UCSD-AML1 (cell line): ENCODE measurements at regions not wholly inside any gene's neighbourhood (a gene's known extent, or its start where the extent isn't known, plus 50 kb on each side); places are given as distances from the start of the nearest gene placed in this dataset.
"Not testable (repeated sequence)": the region's sequence is repeated elsewhere in the genome, so short reads cannot be mapped to it uniquely, and the experiment has no call there.

Experiments used
- DNase-seq: peaks from one replicate; lab custom pipeline; 2025; ENCODE audit not compliant: unreplicated experiment; lab: John Stamatoyannopoulos, UW

- no peak for DNase-seq
Measured at GRCh38 chr20:47925593-47925992, 140.3 kb upstream of the SULF2 start.

DNA sequence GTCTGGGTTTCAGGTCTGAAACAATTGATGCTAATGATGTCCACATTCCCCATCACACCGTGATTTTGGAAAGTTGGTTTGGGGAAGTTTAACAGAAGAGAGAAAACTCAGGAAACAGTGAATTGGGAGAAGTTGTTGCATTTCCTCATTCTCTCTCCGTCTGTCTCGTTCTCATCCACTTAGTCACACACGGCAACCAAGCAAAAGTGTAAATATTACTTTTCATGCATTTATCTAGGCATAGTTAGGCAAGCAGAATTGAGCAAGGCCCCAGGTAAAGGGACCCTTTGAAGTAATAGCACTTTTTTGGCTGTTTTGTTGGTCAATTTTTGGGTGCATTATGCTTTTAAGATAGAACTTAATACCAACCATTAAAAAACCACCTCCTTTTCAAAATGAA is 137.0 kb upstream of the SULF2 start:
- DNase-seq = no peak

- not testable (repeated sequence) for DNase-seq
Measured at GRCh38 chr20:47921829-47922228, 136.5 kb upstream of the SULF2 start.

DNA sequence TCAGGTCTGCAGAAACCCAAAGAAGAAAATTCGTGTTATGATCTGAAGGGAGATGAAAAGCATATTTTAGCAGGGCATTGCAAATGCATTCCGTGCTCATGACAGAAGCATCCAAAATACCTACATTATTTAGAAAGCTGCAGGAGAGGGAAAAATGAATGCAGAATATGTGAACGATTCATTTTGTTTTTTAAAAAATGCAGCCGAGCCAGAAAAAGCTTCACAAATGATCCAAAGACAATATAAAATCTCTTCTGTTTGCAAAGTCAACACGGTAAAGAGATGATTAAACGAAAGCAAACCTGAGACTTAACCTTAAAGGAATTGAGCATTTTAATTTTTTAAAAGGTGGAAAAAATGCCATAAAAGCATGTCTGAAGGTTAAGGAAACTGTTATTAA is 136.1 kb upstream of the SULF2 start:
- no peak for DNase-seq

DNA sequence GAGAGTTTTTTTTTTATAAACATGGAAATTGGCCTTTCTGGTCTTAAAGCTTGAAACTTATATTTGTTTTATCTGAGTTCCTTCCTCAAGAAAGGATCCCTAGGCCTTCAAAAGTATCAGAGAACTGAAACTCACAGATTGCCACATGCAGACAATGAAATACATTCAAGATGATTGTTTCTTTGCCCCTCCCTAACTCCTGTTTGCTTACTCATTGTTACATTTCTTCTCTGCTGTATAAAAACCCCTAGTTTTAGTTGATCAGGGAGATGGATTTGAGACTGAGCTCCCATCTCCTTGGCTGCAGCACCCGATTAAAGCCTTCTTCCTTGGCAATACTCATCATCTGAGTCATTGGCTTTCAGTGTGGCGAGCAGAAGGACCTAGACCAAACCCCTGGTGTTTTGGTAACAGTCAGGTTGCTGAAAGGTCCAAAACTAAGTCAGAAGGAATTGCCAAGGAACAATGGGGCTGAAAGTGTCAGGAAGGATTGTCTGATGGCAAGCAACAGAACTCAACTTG is 132.3 kb upstream of the SULF2 start:
- DNase-seq = no peak

DNA sequence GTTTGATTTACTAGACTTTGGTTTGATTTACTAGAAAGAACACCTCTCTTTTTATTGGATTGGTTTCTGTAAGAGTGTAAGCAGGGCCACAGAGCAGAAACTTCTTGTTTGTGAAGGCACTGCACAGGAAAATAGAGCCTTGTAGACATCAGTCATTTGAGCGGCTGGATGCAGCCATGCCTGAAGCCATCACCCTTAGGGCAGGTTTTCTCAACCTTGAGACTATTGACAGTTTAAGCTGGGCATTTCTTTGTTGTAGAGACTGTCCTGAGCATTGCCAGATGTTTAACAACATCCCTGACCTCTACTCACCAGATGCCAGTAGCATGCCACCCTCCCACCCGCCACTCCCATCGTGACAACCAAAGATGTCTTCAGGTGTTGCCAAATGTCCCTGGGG is 130.2 kb upstream of the SULF2 start:
- no peak for DNase-seq

- DNase-seq = no peak
Measured at GRCh38 chr20:47914792-47915191, 129.5 kb upstream of the SULF2 start.

GRCh38 chr20:47912786-47913501 is 127.7 kb upstream of the SULF2 start:
- not testable (repeated sequence) for DNase-seq

DNA sequence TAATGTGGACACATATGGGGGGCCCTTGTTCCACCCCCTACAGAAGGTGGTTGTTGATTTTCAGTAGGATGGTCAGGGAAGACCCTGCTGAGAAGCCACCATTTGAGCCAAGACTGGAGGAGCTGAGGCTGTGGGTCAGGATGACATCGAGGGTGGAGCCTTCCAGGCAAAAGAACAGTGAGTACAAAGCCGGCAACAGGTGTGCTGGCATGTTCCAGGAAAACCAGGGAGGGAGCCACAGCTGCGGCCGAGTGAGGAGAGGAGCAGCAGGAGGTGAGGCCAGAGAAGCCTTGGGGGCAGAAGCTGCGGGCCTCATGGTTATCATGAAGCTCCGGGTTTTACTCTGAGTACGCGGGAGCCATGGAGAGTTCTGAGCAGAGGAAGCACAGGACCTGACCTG is 126.9 kb upstream of the SULF2 start:
- not testable (repeated sequence) for DNase-seq

DNA sequence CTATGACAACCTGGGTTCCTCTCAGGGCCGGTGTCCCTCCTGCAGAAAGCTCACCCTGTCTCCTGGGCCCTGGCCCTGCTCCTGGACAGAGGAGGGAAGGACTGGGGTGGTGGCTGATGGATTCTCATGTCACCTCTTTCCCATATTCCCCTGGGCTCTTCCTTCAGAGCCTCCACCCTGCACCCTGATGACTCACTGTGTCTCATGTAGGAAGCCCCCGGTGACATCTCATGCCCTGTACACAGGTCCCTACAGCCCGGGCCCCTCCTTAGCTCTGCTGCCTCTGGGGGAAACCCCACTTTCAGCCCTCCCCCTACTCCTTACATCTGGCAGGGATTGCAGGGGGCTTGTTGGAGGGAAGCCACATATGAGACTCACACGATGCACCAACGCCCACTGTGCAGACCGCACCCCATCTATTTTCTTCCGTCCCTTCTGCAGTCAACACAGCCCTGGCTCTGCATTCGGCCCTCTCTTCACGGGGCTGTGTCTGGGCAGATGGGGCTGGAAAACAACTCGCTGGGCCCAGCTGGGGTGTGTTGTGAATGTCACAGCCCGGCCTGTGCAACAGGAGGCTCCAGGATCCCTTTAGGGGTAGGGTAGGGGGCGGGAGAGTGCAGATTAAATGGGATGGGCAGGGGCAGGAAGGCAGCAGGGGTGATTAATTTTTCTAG is 124.6 kb upstream of the SULF2 start:
- not testable (repeated sequence) for DNase-seq

- DNase-seq = not testable (repeated sequence)
Measured at GRCh38 chr20:47908361-47909035, 123.2 kb upstream of the SULF2 start.

DNA sequence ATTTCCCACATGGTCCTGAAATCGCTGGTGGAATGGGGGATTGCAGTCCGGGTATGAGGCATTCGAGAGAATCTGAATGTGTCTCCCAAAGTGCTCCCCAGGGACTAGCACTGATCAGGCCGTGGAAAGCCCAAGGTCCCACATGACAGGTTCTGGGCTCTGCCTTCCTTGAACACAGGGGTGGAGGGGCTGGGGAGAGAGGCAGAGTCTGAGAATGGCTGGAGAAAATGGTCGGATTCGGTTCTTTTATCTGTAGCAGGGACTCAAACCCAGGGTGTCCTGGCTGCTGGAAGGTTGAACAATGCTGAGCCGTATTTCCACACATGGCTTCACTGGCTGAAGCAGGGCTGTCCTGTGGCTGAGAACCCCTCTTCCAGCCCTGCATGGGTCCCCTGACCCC is 122.7 kb upstream of the SULF2 start:
- not testable (repeated sequence) for DNase-seq

DNA sequence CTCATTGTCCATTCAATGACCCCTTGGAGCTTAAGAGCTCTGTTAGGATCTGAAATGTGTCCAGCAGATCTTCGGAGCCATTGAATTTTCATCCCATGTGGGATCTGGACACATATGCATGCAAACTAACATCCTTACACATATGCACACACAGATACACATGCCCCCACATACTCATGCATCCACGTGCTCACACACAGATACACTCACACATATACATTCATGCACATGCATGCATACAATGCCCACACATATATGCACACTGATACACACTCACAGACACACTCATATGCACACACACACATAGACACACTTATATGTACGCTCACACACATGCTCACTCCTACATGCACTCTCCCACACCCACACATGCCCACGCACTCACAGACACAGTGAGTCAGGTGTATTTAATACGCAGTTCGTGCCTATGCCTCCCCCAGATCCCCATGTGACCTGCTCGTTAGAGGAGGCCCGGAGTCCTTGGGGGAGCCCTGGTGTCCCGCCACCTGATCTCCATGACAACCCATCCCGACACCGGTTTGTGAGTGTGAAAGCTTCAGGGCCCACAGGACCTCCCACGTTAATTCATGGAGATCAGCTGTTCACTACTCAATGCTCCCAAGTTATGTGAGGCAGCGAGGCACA is 121.9 kb upstream of the SULF2 start:
- DNase-seq = no peak

DNA sequence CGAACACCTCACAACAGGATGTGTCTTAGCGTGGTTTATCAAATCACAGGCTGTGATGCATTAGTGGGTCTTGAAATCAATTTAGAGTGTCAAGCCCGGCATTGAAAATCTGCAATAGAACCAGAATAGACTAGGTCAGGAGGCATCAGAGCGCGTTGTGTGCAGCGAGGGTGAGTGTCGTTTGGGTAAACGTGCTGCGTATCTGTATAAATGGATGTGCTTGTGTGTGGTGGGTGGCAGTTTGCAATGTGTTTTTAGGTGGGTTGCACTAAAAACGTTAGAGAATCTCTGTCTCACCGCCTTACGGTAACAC is 121.0 kb upstream of the SULF2 start:
- DNase-seq = no peak

DNA sequence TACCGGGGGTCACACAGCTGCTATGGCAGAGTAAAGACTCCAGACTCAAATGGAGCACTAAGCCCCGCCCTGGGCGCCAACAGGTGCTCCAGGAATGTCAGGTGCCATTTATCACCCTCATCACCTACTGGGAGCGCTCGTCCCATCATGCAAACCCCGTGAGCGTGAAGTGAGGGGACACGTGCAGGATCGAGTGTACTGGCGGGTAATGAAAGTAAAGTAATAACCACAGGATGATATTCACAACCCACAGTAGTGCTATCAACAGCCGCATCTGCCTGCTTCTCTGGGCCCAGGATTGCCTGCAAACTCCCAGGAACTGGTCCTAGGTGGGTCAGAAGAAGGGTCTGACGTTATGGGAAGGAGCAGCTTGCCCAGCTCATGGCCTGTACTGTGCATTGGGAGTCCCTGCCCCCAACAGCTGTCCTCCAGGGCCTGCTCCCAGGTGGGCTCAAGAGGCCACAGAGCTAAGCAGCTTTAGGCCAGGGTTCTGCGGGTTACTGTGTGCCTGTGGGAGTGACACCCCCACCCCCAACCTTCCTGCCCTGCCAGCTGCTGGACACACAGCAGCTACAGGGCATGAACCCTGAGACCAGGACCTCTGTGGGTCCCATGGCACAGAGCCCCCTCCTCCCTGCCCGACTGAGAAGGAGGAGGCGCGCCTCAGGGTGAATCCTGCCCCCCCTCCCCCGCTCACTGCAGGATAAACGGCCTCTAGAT is 120.5 kb upstream of the SULF2 start:
- no peak for DNase-seq

DNA sequence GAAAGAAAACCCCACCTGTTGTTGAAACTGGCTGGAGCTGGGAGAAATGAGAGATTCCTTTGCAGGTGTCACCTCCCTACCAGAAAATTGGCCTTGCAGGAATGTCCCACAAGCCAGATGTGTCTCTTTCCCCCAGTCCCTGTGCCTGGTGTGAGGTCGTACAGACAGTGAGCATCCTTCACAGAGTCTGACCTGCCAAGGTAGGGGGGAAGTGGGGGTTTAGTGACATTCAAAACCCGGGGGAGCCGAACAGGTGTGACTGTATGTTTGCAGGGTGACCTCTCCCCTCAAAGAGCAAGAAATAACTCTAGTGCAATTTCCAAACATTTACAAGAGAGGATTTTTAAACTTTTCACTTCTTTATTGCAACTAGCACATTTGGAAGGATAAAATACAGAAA is 117.7 kb upstream of the SULF2 start:
- not testable (repeated sequence) for DNase-seq

- DNase-seq = not testable (repeated sequence)
Measured at GRCh38 chr20:47899313-47899712, 114.0 kb upstream of the SULF2 start.

- no peak for DNase-seq
Measured at GRCh38 chr20:47897461-47897860, 112.2 kb upstream of the SULF2 start.

DNA sequence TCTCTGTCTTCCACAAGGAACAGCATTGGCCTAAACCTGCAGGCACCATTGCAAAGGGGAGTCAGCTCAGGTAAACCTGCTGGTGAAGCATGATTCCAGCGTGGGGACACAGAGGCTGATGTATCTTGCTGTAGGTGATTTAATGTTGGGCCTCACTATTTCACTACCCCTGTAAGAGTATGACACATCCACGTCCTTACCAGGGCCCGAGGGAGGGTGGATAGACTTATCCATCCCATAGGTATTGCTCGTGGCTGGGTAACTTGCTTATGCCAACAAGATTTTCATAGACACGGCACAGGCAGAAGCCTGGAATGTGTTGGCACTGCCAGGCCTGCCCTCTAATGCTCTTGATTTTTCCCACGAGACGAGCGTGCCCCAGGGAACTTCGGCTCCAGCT is 107.4 kb upstream of the SULF2 start:
- not testable (repeated sequence) for DNase-seq

DNA sequence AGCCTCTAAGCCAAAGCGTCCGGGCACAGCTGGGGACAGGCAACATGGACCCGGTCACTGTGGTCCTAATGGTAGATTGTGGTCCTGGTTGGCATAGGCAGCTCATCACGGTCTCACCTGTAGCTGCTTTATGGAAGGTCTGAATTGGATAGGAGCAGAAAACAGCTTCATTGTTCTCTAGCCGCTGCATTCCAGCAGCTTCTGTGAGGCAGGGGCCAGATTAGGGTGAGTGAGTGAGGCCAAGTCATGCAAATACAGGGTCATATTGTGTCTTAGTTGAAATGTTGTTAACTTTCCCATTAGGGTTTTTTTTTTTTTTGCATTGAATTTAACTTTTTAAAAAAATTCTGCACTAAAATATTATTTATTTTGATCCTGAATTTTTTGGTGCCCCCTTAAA is 105.4 kb upstream of the SULF2 start:
- not testable (repeated sequence) for DNase-seq

GRCh38 chr20:47889751-47890150 is 104.5 kb upstream of the SULF2 start:
- not testable (repeated sequence) for DNase-seq
